ENCODE measurements at regions not wholly inside any gene's neighbourhood (a gene's known extent, or its start where the extent isn't known, plus 50 kb on each side); places are given as distances from the start of the nearest gene placed in this dataset.

DNA sequence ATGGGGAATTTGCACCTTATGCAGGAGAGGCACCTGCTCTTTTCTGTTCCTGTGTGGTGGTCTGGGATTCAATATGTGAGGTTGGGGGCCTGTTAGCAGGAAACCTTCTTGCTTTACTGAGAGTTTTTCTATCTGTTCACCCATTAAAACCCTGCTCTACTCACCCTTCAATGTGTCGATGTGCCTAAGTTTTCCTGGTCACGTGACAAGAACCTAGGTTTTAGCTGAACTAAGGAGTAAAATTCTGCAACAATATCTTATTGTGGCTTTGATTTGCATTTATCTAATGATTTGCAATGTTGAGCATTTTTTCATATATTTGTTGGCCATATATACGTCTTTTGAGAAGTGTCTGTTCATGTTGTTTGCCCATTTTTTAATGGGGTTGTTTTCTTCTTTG lies 979.9 kb downstream of the HACE1 start:
- intact Hi-C loops (cut with DNase I; ENCODE audit: low total_unique reads) = no loop called here
- Histone ChIP-seq H3K4me3 (no peak overlapping the region), H3K4me1 (no peaks in the 10 kb centered on the region), H3K27me3 (no peaks in the 10 kb centered on the region), H3K9me3 (no peaks in the 10 kb centered on the region), H3K27ac (no peak overlapping the region), H3K36me3 (ENCODE audit: low read depth, missing control alignments) (no peaks in the 10 kb centered on the region)
- DNase-seq = no peak
- no peak for TF ChIP-seq POLR2A (IDR thresholded peaks at IDR 0.05)
- TF ChIP-seq, protein P1, sequence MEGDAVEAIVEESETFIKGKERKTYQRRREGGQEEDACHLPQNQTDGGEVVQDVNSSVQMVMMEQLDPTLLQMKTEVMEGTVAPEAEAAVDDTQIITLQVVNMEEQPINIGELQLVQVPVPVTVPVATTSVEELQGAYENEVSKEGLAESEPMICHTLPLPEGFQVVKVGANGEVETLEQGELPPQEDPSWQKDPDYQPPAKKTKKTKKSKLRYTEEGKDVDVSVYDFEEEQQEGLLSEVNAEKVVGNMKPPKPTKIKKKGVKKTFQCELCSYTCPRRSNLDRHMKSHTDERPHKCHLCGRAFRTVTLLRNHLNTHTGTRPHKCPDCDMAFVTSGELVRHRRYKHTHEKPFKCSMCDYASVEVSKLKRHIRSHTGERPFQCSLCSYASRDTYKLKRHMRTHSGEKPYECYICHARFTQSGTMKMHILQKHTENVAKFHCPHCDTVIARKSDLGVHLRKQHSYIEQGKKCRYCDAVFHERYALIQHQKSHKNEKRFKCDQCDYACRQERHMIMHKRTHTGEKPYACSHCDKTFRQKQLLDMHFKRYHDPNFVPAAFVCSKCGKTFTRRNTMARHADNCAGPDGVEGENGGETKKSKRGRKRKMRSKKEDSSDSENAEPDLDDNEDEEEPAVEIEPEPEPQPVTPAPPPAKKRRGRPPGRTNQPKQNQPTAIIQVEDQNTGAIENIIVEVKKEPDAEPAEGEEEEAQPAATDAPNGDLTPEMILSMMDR (IDR thresholded peaks at IDR 0.05) = no peak
- 95% methylated on average over 3 of the region's 3 CpGs for WGBS, 2 donors

DNA sequence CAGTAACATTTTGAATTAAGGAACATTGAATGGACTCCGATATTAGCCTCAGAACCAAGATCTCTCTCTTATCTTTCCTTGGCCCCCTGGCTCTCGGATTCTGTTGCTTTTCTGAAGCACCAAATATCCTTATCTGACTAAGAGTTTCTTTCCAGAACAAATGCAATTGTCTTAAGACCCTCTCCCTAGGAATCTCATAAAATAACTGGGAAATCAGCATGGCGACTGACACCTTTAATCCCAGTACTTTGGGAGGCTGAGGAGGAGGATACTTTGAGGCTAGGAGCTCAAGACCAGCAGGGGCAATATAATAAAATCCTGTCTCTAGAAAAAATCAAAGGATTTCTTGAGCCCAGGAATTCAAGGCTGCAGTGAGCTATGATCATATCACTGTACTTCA lies 984.5 kb downstream of the HACE1 start:
- Histone ChIP-seq H3K4me1 (no peaks in the 10 kb centered on the region), H3K9me3 (no peaks in the 10 kb centered on the region), H3K36me3 (ENCODE audit: low read depth, missing control alignments) (no peaks in the 10 kb centered on the region), H3K27ac (no peak overlapping the region), H3K27me3 (no peaks in the 10 kb centered on the region), H3K4me3 (no peak overlapping the region)
- WGBS, 2 donors = 73 to 77% methylated on average over 3 of the region's 3 CpGs
- TF ChIP-seq, protein P1 (IDR thresholded peaks at IDR 0.05) = no peak
- no peak for TF ChIP-seq POLR2A (IDR thresholded peaks at IDR 0.05)
- DNase-seq = no peak
- intact Hi-C loops (cut with DNase I; ENCODE audit: low total_unique reads) = no loop called here

DNA sequence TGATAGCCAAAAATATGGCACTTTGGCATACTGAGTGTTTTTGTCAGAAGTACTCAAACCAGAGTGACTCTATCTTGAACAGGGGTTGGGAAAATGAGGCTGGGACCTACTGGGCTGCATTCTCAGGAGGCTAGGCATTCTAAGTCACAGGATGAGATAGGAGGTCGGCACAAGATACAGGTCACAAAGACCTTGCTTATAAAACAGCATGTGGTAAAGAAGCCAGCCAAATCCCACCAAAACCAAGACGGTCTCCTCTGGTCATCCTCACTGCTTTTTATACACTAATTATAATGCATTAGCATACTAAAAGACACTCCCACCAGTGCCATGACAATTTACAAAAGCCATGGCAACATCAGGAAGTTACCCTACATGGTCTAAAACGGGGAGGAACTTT lies 985.1 kb downstream of the HACE1 start:
- DNase-seq = no peak
- WGBS, 2 donors = 57 to 59% methylated on average over 3 of the region's 3 CpGs
- Histone ChIP-seq H3K4me3 (no peak overlapping the region), H3K9me3 (no peaks in the 10 kb centered on the region), H3K36me3 (ENCODE audit: low read depth, missing control alignments) (no peaks in the 10 kb centered on the region), H3K4me1 (no peaks in the 10 kb centered on the region), H3K27me3 (no peaks in the 10 kb centered on the region), H3K27ac (no peak overlapping the region)
- intact Hi-C loops (cut with DNase I; ENCODE audit: low total_unique reads) = no loop called here
- TF ChIP-seq, protein P1 (IDR thresholded peaks at IDR 0.05) = no peak
- TF ChIP-seq POLR2A (IDR thresholded peaks at IDR 0.05) = no peak

DNA sequence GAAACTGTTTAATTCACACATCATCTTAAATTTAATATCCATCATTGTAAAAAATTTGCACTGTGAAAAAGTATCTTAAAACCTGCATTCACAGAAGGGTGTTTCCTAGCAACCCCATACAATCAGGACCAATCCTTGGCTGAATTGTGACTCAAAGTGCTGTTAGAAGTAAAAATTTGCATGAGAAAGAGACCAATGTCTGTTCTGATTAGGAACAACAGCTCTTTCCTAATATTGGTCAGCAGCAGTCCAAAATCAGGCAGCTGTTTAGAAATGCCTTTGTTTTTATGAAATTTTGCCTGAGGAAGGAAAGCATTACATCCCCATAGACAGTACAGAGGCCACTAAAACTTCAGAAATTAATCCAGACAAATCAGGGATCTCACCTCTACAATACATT lies 987.0 kb downstream of the HACE1 start:
- no peak for TF ChIP-seq POLR2A (IDR thresholded peaks at IDR 0.05)
- TF ChIP-seq, protein P1 (IDR thresholded peaks at IDR 0.05) = no peak
- Histone ChIP-seq H3K36me3 (ENCODE audit: low read depth, missing control alignments) (no peaks in the 10 kb centered on the region), H3K9me3 (no peaks in the 10 kb centered on the region), H3K27ac (no peak overlapping the region), H3K4me1 (no peaks in the 10 kb centered on the region), H3K27me3 (no peaks in the 10 kb centered on the region), H3K4me3 (no peak overlapping the region)
- DNase-seq = no peak
- intact Hi-C loops (cut with DNase I; ENCODE audit: low total_unique reads) = no loop called here

DNA sequence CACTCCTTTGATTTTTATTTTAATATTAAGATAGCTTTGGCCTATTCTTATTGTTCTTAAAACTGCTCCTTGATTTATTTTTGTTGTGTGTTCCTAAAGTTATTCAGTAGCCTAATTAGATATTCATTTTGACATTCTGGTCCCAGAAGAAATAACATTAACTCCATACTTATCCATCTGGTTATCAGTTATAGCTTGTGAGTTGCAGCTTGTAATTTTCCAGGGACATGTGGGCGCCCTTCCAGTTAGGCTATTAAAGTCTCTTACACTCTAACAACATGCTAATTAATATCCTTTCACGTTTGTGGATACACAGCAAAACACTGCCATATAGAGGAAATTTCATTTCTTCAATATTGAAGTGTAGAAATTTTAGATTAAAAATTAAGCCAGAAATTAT lies 987.5 kb downstream of the HACE1 start:
- no peak for DNase-seq
- no peak for TF ChIP-seq POLR2A (IDR thresholded peaks at IDR 0.05)
- TF ChIP-seq, protein P1 (IDR thresholded peaks at IDR 0.05) = no peak
- no peaks in the 10 kb centered on the region for H3K27me3 ChIP-seq
- no peak overlapping the region for H3K4me3 ChIP-seq
- intact Hi-C loops (cut with DNase I; ENCODE audit: low total_unique reads) = no loop called here
- no peak overlapping the region for H3K27ac ChIP-seq
- 56 to 60% methylated on average over 2 of the region's 2 CpGs for WGBS, 2 donors
- H3K9me3 ChIP-seq = no peaks in the 10 kb centered on the region
- H3K36me3 ChIP-seq (ENCODE audit: low read depth, missing control alignments) = no peaks in the 10 kb centered on the region
- no peaks in the 10 kb centered on the region for H3K4me1 ChIP-seq

All from testis (tissue), 2 donors.